GM21360 (cell line): ENCODE measurements at regions not wholly inside any gene's neighbourhood (a gene's known extent, or its start where the extent isn't known, plus 50 kb on each side); places are given as distances from the start of the nearest gene placed in this dataset.

Experiments
- ATAC-seq: cut with Tn5 transposase; IDR thresholded peaks from one replicate; pipeline ENCODE4 v1.9.1; 2021; ENCODE audit warnings: mild to moderate bottlenecking, moderate library complexity; ENCODE audit not compliant: unreplicated experiment

DNA sequence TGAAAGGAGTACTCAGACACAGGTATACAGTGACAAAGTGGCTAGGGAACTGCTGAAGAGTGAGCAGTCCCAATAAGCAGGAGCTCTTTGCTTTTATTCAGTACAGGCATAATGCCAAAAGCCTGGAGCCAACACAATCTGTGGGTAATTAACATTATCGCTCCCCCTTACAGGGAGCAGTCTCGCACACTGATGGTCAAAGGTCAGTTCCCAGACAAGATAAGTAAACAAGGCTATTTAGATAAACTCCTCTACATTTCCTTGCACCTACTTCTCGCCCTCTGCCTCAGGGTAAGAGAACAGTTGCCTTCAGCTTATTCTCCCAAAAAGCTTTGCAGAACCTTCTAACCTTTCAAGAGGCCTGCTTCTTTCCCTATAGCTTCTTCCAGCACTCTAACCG lies 73.9 kb upstream of the TAF9B start:
- no peak for ATAC-seq

DNA sequence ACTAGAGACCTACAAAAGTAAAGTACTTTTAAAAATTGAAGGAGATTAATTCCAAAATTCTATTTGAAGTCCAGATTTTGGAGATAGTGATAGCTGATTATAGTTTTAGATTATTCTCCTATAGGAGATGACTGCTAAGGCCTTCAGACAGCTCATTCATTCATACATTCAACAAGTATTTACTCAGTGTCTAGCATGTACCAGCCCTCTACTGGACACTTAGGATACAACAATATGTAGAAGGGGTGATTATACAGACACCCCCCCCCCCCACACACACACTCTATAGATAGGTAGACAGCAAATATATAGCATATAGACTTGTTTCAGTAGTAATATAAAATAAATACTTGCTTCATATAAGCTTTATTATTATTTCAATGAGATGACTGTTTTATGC lies 60.4 kb upstream of the TAF9B start:
- peak; percentile 62 for ATAC-seq
